NCI-H146 (cell line): ENCODE measurements at regions not wholly inside any gene's neighbourhood (a gene's known extent, or its start where the extent isn't known, plus 50 kb on each side); places are given as distances from the start of the nearest gene placed in this dataset.
A peak's percentile ranks its signal among the peaks of the same experiment; 100 is the strongest.
"Not testable (repeated sequence)": the region's sequence is repeated elsewhere in the genome, so short reads cannot be mapped to it uniquely, and the experiment has no call there.

Source experiments
- DNase-seq: peaks from one replicate; lab custom pipeline; 2025; lab: John Stamatoyannopoulos, UW

DNA sequence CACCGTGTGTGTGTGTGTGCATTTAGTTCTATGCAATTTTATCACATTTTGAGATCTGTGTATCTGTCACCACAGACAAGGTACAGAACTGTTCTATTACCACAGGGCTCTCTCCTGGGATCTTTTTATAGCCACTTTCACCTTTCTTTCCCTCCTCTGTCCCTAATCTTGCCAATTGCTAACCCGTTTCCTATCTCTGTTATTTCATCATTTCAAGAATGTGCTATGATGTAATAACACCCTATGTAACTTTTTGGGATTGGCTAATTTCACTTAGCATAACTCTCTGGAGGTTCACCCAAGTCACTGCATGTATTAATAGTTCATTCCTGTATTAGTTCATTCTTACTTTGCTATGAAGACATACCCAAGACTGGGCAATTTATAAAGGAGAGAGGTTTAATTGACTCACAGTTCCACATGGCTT, 657.7 kb downstream of the QKI start:
- no peak for DNase-seq

DNA sequence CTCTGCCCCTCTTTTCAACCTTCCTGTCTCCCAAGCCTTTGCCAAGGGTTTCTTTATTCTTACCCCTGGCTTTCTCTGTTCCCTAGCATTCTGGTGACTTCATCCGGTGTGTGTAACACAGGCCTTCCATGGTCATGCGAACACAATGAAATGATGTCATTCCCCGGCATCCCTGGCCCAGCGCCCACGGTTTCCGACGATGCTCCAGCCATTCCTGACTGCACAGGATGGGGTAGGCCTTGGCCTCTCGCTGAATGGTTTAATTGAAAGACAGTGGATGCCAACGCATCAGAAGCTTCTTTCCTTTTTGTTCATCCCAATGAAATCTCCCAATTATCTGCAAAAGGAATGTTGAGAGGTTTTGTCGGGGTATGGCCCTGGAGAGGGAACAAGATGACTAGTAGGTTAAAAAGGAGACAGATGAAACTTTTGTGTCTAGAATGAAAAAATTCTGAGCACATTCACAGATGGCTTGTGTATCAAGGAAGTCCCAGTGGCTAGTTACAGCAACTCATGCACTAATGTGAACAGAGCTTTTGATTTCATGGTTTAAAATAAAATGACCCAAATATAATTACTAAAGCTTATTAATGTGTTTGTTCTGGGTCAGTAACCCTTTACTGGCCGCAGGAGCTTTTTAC, 655.0 kb downstream of the QKI start:
- peak; percentile 35 for DNase-seq

GRCh38 chr6:164068527-164068926, 654.0 kb downstream of the QKI start:
- DNase-seq = no peak

DNA sequence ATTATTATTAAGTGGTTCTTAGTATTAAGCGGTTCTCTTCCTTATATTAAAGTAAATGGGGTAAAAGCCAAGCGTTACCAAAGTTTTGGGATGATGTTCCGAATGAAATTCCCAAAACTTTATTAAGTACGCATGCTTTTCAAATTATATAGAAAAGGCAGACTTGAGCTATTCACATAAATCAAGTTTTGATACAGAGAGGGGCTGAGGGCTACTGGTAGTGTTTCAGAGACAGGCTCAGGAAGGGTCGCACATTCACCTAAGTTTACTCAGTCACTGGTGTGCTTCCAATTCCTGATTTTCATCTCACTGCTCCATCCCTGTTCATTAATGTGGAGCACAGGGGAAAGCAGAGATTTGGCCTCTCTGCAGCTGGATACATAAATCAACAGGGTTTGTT, 652.2 kb downstream of the QKI start:
- DNase-seq = no peak

DNA sequence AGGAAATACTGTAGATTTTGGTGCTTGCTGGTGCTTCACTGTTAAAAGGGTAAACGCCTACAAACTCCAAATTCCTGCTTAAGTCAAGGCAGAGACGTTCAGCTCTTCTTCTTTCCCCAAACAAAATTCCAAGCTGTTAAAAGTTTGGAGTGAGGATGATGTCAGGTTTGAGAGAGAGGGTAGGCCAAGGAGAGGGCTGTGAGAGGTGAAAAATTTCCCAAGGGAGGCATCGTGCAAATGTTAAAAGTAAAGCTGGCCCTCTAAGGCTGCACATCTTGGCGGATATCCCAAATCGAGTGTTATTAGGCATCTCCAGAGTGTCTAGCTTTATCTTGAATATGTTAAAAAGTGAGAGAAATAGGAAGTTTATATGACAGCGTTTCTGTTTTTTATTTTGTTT, 651.8 kb downstream of the QKI start:
- no peak for DNase-seq

DNA sequence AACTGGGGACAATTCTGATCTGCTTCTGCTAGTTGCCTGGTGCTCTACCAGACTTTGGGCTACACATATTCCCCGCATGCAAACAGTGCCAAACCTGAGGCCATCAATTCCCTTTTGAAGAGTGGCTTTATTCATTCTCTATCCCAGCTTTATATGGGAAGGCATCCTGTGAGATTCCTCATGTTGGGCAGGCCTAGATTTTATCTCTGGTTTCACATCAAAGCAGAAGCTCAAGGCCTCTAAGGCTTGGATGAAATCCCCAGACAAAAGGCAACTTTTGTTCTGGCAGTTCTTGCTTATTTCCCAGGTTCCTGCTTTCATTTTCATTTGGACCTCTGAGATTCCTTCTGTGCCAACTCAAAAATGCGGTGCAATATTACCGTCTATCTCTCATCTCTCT, 648.8 kb downstream of the QKI start:
- DNase-seq = no peak

DNA sequence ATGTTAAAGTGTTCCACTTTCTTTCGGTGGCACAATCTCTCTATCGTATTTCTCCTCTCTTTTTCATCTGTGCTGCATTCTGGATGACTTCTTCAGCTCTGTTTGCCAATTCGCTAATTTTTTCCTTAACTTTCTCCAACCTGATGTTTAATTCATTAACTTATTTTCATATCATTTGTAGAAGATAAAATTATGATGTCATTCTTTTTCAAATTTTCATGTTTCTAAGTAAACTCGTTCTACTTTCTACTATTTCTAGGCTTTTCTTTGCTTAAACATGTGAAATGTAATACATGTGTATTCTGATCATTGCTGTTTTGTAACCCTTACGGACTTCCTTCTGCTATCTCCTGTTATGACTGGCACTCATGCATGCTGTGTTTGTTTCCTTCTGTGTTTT, 648.4 kb downstream of the QKI start:
- DNase-seq = no peak

DNA sequence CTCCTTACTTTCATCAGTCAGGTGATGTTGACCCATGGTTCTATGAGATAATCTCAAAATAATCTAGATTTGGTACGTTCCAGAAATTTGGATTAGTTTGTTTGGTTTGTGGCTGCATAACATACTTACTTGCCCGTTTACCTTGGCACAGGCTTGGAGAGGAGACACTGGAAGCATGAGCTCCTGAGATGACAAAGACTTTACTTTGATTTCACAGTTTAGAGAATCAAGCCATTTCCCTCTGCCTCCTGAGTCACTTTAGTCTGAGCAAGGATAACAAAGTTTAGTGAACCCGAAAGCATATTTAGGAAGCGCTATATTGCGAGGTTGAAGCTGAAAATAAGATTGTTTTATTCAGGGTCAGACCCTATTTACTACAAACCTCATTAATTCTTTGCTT, 643.4 kb downstream of the QKI start:
- DNase-seq = no peak

GRCh38 chr6:164051427-164051826, 636.9 kb downstream of the QKI start:
- no peak for DNase-seq

DNA sequence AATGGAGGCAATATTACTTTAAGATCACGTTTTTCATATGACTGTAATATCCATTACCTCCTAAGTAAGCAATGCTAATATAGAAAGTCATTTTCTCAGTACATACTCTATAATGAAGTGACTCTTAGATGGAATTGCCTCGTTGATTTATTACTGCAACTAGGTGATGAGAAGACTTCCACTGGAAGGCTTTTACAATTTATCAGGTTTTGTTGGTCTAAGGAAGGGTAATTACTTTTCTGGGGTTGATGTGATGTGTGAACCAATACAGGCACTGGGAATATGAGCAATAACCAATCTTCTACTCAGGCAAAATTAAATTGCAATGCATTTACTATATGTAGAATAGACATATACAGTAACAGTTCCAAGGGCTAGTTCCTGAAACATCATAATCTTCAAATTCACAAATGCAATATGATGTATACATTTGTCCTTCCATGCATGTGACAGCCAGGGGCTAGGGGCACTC, 635.0 kb downstream of the QKI start:
- DNase-seq = no peak

DNA sequence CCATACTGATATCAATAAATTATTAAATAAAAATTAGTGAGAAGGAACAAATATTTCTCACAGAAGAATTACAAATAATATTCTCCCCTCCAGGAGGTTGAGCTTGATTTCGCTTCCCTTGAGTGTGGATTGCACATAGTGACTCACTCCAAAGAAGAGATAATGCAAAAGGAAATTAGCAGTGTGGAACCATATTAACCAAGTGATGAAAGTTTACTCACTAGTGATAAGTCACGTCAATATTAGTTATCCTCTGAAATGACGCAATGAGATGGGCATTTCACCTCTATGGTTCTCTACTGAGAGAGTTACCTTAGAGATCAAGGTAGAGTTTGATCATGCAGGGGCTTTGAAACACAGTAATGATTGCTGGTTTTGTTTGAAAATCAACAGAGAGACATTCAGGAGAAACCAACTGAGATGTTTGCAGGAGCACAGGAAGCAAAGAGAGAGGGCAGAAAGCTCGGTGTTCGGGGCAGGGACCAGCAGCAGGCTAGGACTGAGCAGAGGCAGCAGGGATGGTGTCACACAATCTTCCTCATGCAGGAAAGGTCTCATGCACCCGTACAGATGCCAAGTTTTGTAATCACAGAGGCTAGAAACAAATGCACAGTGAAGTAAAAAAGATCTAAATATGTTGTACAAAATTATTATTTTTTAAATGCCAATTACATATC, 634.5 kb downstream of the QKI start:
- no peak for DNase-seq

DNA sequence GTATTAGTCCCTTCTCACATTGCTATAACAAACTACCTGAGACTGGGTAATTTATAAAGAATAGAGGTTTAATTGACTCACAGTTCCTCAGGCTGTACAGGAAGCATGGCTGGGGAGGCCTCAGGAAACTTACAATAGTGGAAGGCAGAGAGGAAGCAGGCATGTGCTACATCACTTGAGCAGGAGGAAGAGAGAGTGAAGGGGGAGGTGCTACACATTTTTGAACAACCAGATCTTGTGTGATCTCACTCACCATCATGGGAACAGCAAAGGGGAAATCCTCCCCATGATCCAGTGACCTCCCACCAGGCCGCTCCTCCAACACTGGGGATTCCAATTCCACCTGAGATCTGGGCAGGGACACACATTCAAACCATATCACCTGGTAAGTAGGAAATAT, 630.6 kb downstream of the QKI start:
- DNase-seq = no peak

DNA sequence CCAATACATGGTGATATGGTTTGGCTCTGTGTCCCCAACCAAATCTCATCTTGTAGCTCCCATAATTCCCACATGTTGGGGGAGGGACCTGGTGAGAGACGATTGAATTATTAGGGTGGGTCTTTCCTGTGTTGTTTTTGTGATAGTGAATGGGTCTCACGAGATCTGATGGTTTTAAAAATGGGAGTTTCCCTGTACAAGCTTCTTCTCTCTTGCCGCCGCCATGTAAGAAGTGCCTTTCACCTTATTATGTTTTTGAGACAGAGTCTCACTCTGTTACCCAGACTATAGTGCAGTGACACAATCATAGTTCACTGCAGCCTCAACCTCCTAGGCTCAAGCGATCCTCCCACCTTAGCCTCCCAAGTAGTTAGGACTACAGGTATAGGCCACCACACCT, 629.1 kb downstream of the QKI start:
- DNase-seq = not testable (repeated sequence)

DNA sequence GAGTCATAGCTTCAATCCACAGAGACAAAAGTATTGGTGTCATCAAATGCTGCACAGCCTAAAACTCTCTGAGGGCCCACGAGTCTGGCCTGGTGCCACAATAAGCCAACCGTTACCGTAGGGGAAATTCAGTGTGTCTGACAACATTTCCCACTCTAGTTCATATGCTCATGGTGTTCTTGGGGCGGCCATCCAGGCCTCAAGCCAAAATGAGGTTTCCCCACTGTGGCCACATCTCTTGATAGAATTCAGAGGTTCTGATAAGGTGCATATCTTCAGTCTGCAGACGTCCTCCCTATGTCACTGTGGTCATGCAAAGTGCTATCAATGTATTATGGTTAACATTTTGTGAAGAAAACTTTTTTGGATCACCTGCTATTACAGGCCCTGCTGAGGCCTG, 627.7 kb downstream of the QKI start:
- no peak for DNase-seq

DNA sequence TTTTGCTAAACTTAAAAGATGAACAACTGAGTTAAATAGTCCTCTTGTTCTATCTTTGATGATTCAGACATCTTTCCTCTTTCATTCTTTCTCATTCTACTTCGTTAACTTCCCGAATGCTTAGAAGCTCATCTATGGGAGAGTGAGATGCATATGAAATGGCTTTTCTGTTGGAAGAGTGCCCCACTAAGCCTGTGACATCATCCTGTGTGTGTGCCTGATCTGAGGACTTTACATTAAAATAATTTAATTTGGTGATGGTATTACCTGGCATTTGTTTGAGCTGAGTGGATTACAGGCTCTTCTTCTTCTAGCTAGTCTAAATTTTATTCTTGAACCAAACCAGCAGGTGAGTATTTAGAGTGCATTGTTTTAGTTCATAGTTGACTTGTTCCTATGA, 626.5 kb downstream of the QKI start:
- no peak for DNase-seq

GRCh38 chr6:164039954-164040375, 625.4 kb downstream of the QKI start:
- DNase-seq = no peak

DNA sequence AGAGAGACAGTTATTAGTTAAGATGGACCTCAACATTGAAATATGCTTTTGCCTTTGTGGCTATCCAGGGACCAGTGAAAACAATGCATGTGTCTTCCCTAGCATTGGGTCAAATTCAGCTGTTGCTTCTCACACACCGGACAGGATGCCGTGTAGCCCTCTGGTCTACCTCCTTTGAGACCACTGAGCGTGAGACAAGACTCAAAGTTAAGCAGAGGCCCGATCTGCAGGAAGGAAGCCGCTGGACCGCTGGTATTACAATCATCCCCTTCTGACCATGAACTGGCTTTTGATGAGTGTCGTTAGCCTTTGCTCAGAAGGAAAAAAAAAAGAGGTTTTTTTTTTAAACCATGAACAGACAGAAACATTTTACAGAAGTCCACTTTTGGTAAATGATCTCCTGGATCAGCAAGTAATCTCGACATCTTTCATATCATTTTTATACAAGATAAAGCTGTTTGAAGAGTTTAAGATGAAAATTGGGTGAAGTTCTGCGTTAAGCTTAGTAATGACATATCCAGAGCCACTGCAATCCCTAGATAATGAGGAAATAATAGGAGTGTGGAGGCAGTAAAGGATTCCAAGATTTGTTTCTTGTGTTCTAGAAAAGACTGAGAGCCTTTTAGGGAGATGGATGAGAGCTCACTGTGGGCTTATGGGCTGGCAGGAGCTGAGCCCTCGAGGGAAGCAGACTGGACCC, 622.8 kb downstream of the QKI start:
- no peak for DNase-seq

DNA sequence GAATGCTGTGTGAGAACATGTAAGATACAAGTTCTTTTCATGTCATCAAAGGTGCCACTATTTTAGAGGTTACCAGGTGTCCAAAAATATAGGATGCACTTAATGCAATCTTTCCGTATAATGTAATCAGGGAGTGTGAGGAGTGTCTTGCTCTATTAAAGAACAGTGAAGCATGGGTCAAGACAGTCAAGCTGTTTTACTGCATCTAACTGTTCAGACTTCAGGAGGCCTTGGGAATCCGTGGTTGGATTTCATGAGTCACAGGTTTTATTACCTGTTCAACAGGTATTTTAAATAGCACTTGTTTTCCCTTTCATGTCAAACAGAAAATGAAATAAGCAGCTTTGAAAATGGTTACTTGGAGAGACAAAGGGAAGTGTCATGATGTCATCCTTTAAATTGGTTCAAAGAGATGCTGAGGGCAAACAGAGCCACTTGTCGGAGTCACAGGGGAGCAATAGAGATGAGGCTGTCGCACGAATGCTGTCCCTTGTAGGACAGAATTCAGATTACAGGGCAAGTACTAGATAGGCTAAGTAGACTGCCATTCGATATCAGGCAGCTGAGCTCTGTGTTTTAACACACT, 621.5 kb downstream of the QKI start:
- DNase-seq = peak; percentile 81

GRCh38 chr6:164034602-164035140, 620.2 kb downstream of the QKI start:
- DNase-seq = no peak

DNA sequence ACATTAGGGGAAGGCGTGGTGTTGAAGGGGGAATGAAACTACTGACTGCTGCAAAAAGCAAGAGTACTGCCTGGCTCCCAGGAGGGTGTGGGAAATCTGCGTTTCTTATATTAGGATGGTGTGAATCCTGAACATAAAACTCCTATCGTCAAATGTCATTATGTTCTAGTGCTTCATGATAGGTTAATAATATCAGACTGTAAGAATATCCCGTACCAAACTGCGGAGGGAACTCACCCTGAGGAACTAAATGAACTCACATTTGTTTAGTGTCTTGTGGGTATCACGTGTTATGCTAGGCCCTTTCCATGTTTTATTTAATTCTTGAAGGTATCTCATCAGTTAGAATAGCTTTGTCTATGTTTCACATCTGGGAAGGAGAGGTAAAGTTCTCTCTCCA, 610.7 kb downstream of the QKI start:
- no peak for DNase-seq

- no peak for DNase-seq
These were observed 609.0 kb downstream of the QKI start for GRCh38 chr6:164023535-164023934.

DNA sequence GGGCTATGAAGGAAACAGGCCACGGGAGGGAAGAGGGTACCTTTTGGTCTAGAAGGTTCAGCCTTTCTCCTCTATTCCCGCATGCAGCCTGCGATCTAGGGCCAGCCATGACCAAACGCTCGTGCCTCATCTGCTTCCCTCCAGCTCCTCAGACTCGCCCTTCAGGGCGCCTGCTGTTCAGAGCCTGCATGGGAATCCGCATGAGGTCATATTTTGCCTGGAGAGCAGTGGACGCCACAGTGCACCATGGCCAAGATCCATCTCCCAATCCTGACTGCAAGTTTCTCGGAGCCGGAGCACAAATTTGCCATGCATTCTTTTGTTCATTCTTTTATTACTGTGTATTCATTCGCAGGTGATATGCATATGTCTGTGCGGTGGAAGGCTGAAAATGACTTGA, 608.1 kb downstream of the QKI start:
- DNase-seq = no peak
